IPS DF 6.9 (cell line): ENCODE measurements at regions not wholly inside any gene's neighbourhood (a gene's known extent, or its start where the extent isn't known, plus 50 kb on each side); places are given as distances from the start of the nearest gene placed in this dataset.
A peak's percentile ranks its signal among the peaks of the same experiment; 100 is the strongest.

Experiments
- DNase-seq: peaks from one replicate; pipeline ENCODE4 v3.0.0-alpha.2; 2013; ENCODE audit warnings: low read depth, low spot score
- H3K27ac ChIP-seq: one replicate; pipeline ENCODE4 v1.5.1; 2013; ENCODE audit warnings: low read length, control low read depth
- H3K27me3 ChIP-seq: 2 replicates; pipeline ENCODE4 v1.6.1; 2013; ENCODE audit warnings: mild to moderate bottlenecking, low read length; ENCODE audit not compliant: control insufficient read depth, insufficient read depth
- H3K36me3 ChIP-seq: 2 replicates; pipeline ENCODE4 v1.6.1; 2013; ENCODE audit warnings: low read length; ENCODE audit not compliant: control insufficient read depth, insufficient read depth
- H3K4me1 ChIP-seq: 2 replicates; pipeline ENCODE4 v1.6.1; 2013; ENCODE audit warnings: low read length; ENCODE audit not compliant: control insufficient read depth, insufficient read depth
- H3K4me3 ChIP-seq: 2 replicates; pipeline ENCODE4 v1.5.1; 2013; ENCODE audit warnings: mild to moderate bottlenecking, low read length
- H3K9me3 ChIP-seq: 2 replicates; pipeline ENCODE4 v1.6.1; 2013; ENCODE audit warnings: low read length, inconsistent platforms; ENCODE audit not compliant: control insufficient read depth, insufficient read depth
- WGBS: extraction: QIAGEN DNeasy Blood & Tissue Kit; methylation state at CpG from one replicate; pipeline ENCODE4 v1.1.7; 2013; ENCODE audit warnings: mixed read lengths, missing lambda C conversion rate; ENCODE audit not compliant: insufficient read length, insufficient coverage; 5-methylcytosine and 5-hydroxymethylcytosine counted together

DNA sequence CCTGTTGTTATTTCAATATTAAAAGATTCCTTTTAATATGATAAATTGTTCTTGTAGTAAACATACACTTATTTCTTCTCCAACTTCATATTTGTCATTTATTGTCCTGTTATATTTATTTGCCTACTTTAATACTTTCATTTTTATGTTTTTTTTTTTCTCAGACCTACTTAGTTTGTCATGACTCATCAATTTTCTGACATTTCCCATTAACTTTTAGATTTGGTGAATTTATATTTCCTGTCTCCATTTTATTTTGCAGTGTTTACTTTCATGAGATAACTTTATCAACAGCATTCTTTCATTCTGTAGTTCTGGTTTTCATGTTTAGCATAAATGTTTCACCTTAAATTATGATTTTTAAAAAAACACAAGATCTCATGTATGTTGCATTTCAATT, 788.7 kb downstream of the EFNA5 start:
- Histone ChIP-seq H3K9me3 (no peaks in the 10 kb centered on the region), H3K36me3 (no peaks in the 10 kb centered on the region), H3K4me1 (no peaks in the 10 kb centered on the region), H3K27ac (no peak overlapping the region), H3K27me3 (no peaks in the 10 kb centered on the region), H3K4me3 (no peak overlapping the region)
- no peak for DNase-seq

DNA sequence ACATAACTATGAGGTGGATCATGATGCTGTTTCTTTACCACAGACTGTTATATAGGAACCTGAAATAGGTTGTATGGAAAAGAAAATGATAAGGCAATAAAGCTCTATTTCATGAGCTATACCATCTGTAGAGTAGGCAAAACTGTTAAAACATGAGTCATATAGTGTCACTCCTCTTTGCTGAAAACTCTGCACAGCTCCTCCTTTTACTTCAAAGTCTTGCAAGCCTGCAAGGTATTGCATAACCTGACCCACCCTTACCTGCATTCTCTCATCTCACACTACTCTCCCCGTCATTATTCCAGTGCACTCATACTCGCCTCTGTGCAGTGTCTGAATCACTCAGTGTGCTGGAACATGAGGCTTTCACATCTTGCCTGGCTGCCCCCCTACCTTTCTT, 790.1 kb downstream of the EFNA5 start:
- no peak for DNase-seq
- no peaks in the 10 kb centered on the region for H3K4me1 ChIP-seq
- no peak overlapping the region for H3K27ac ChIP-seq
- WGBS = no CpG with 5 or more reads among the region's 2 CpGs
- H3K36me3 ChIP-seq = no peaks in the 10 kb centered on the region
- H3K4me3 ChIP-seq = no peak overlapping the region
- no peaks in the 10 kb centered on the region; the same call in 1 of the 2 replicates for H3K9me3 ChIP-seq
- no peaks in the 10 kb centered on the region for H3K27me3 ChIP-seq

DNA sequence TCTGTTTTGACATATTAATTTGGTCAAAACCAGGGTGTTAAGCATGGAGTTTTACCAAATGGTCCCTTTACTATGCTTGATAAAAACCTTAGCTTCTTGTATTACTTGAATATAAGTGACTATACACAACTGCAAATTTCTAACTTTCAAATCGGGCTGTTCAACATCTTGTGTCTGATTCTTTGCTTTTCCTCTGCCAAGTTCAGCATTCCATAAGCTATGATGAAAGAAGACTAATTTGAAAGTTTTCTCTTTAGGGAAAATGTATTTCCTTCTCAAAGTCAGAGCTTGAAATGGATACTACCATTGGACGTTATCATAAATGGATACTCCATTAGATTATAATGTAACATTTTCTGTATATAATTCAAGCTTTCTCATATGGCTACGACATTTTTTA, 792.9 kb downstream of the EFNA5 start:
- Histone ChIP-seq H3K36me3 (no peaks in the 10 kb centered on the region), H3K9me3 (no peaks in the 10 kb centered on the region; the same call in 1 of the 2 replicates), H3K4me1 (no peaks in the 10 kb centered on the region), H3K27me3 (no peaks in the 10 kb centered on the region), H3K27ac (no peak overlapping the region), H3K4me3 (no peak overlapping the region)
- WGBS = no CpG with 5 or more reads among the region's 3 CpGs
- DNase-seq = no peak

DNA sequence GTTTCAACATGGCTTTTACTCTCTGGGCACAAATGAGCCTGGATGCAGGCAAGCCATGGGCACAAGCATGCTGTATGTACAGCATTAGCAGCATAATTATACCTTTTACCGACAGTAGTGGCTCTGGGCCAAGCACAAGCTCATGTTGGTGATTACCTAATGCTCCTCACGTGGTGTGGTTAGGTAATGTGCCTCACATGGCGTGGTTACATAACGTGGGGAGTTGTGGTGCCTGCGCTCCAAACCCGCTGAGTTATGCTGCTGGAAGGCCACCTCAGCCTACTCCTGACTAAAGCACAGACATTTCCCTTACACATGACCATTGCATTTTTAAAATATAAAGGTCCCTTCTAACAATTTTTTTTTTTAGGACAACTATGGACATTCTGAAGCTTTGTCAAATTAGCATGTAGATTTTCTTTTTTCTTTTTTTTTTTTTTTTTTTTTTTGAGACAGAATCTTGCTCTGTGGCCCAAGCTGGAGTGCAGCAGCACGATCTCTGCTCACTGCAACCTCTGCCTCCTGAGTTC, 794.0 kb downstream of the EFNA5 start:
- H3K9me3 ChIP-seq = no peaks in the 10 kb centered on the region; the same call in 1 of the 2 replicates
- H3K4me3 ChIP-seq = no peak overlapping the region
- DNase-seq = peak; percentile 25
- H3K27ac ChIP-seq = no peak overlapping the region
- H3K36me3 ChIP-seq = no peaks in the 10 kb centered on the region
- no CpG with 5 or more reads among the region's 7 CpGs for WGBS
- no peaks in the 10 kb centered on the region for H3K27me3 ChIP-seq
- H3K4me1 ChIP-seq = no peaks in the 10 kb centered on the region

GRCh38 chr5:106876298-106876622, 794.5 kb downstream of the EFNA5 start:
- H3K4me3 ChIP-seq = no peak overlapping the region
- H3K36me3 ChIP-seq = no peaks in the 10 kb centered on the region
- H3K4me1 ChIP-seq = no peaks in the 10 kb centered on the region
- no peaks in the 10 kb centered on the region for H3K27me3 ChIP-seq
- WGBS = no CpG with 5 or more reads among the region's 6 CpGs
- H3K9me3 ChIP-seq = no peaks in the 10 kb centered on the region; the same call in 1 of the 2 replicates
- DNase-seq = no peak
- H3K27ac ChIP-seq = no peak overlapping the region

GRCh38 chr5:106875591-106876297, 795.0 kb downstream of the EFNA5 start:
- WGBS = no CpG with 5 or more reads among the region's 21 CpGs
- Histone ChIP-seq H3K27me3 (no peaks in the 10 kb centered on the region), H3K27ac (no peak overlapping the region), H3K36me3 (no peaks in the 10 kb centered on the region), H3K4me3 (no peak overlapping the region), H3K4me1 (no peaks in the 10 kb centered on the region), H3K9me3 (no peaks in the 10 kb centered on the region; the same call in 1 of the 2 replicates)
- DNase-seq = peak; percentile 25

GRCh38 chr5:106874974-106875373, 795.8 kb downstream of the EFNA5 start:
- no peaks in the 10 kb centered on the region; the same call in 1 of the 2 replicates for H3K9me3 ChIP-seq
- DNase-seq = no peak
- no peak overlapping the region for H3K27ac ChIP-seq
- WGBS = no CpG with 5 or more reads among the region's 9 CpGs
- no peaks in the 10 kb centered on the region for H3K36me3 ChIP-seq
- H3K4me3 ChIP-seq = no peak overlapping the region
- no peaks in the 10 kb centered on the region for H3K27me3 ChIP-seq
- H3K4me1 ChIP-seq = no peaks in the 10 kb centered on the region

- Histone ChIP-seq H3K36me3 (no peaks in the 10 kb centered on the region), H3K4me3 (no peak overlapping the region), H3K9me3 (no peaks in the 10 kb centered on the region; the same call in 1 of the 2 replicates), H3K4me1 (no peaks in the 10 kb centered on the region), H3K27me3 (no peaks in the 10 kb centered on the region), H3K27ac (no peak overlapping the region)
- no peak for DNase-seq
- WGBS = no CpG with 5 or more reads among the region's 7 CpGs
These were observed 796.2 kb downstream of the EFNA5 start for GRCh38 chr5:106874531-106874930.

- Histone ChIP-seq H3K9me3 (no peaks in the 10 kb centered on the region; the same call in 1 of the 2 replicates), H3K4me1 (no peaks in the 10 kb centered on the region), H3K27me3 (no peaks in the 10 kb centered on the region), H3K36me3 (no peaks in the 10 kb centered on the region), H3K4me3 (no peak overlapping the region), H3K27ac (no peak overlapping the region)
- WGBS = no CpG with 5 or more reads among the region's 12 CpGs
- no peak for DNase-seq
These were observed 797.2 kb downstream of the EFNA5 start for GRCh38 chr5:106873568-106873967.

DNA sequence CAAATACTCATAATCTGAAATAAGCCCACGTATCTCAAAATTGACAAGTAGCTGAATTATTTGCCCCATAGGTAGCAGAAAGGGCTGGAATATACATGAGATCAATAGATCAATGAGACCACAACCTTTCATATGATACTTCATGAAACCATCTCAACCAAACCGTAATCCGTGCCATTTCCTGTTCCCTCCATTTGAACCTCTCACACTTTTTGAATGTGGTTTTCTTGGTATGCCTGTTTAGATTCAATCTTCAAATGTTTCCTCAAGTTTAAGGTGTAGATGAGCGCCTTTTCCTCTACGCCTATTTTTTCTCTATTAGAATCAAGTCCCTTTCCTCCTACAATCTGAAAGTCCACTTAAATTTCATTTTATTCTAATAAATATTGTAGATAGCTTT, 805.5 kb downstream of the EFNA5 start:
- Histone ChIP-seq H3K4me3 (no peak overlapping the region), H3K36me3 (no peaks in the 10 kb centered on the region), H3K9me3 (no peaks in the 10 kb centered on the region), H3K27me3 (no peaks in the 10 kb centered on the region), H3K27ac (no peak overlapping the region), H3K4me1 (no peaks in the 10 kb centered on the region)
- 100% methylated on average over 2 of the region's 5 CpGs for WGBS
- no peak for DNase-seq
